HG02884 (cell line): ENCODE measurements at regions not wholly inside any gene's neighbourhood (a gene's known extent, or its start where the extent isn't known, plus 50 kb on each side); places are given as distances from the start of the nearest gene placed in this dataset.
A peak's percentile ranks its signal among the peaks of the same experiment; 100 is the strongest.
"Not testable (repeated sequence)": the region's sequence is repeated elsewhere in the genome, so short reads cannot be mapped to it uniquely, and the experiment has no call there.

Experiments
- ATAC-seq: cut with Tn5 transposase; IDR thresholded peaks from one replicate; pipeline ENCODE4 v1.9.1; 2021; ENCODE audit warnings: mild to moderate bottlenecking, moderate library complexity; ENCODE audit not compliant: unreplicated experiment

- no peak for ATAC-seq
Measured at GRCh38 chr5:51156838-51157237, 226.4 kb upstream of the ISL1 start.

GRCh38 chr5:51159164-51159563 lies 224.1 kb upstream of the ISL1 start:
- no peak for ATAC-seq

GRCh38 chr5:51159606-51160005 lies 223.6 kb upstream of the ISL1 start:
- ATAC-seq, result no peak

- ATAC-seq, result no peak
Measured at GRCh38 chr5:51162245-51162644, 221.0 kb upstream of the ISL1 start.

GRCh38 chr5:51165621-51166020 lies 217.6 kb upstream of the ISL1 start:
- not testable (repeated sequence) for ATAC-seq

- no peak for ATAC-seq
Measured at GRCh38 chr5:51172903-51173626, 210.2 kb upstream of the ISL1 start.

GRCh38 chr5:51181208-51181894 lies 201.9 kb upstream of the ISL1 start:
- no peak for ATAC-seq

GRCh38 chr5:51185850-51186329 lies 197.4 kb upstream of the ISL1 start:
- no peak for ATAC-seq

GRCh38 chr5:51188001-51188591 lies 195.2 kb upstream of the ISL1 start:
- ATAC-seq, result no peak

- no peak for ATAC-seq
Measured at GRCh38 chr5:51194671-51195070, 188.6 kb upstream of the ISL1 start.

GRCh38 chr5:51201024-51201423 lies 182.2 kb upstream of the ISL1 start:
- no peak for ATAC-seq

GRCh38 chr5:51201708-51202107 lies 181.5 kb upstream of the ISL1 start:
- no peak for ATAC-seq

GRCh38 chr5:51202161-51202560 lies 181.1 kb upstream of the ISL1 start:
- no peak for ATAC-seq

- ATAC-seq, result peak; percentile 72
Measured at GRCh38 chr5:51203598-51203997, 179.7 kb upstream of the ISL1 start.

GRCh38 chr5:51208296-51208695 lies 175.0 kb upstream of the ISL1 start:
- ATAC-seq, result no peak

GRCh38 chr5:51214746-51215145 lies 168.5 kb upstream of the ISL1 start:
- ATAC-seq, result no peak

GRCh38 chr5:51225789-51226742 lies 157.2 kb upstream of the ISL1 start:
- no peak for ATAC-seq

- ATAC-seq, result no peak
Measured at GRCh38 chr5:51227963-51228470, 155.2 kb upstream of the ISL1 start.

GRCh38 chr5:51230336-51230735 lies 152.9 kb upstream of the ISL1 start:
- ATAC-seq, result no peak

GRCh38 chr5:51242456-51242855 lies 140.8 kb upstream of the ISL1 start:
- ATAC-seq, result no peak

- not testable (repeated sequence) for ATAC-seq
Measured at GRCh38 chr5:51250957-51251356, 132.3 kb upstream of the ISL1 start.
